AG10803 (cell line): ENCODE measurements at regions not wholly inside any gene's neighbourhood (a gene's known extent, or its start where the extent isn't known, plus 50 kb on each side); places are given as distances from the start of the nearest gene placed in this dataset.

Experiments used
- DNase-seq: peaks from one replicate; pipeline ENCODE4 v3.0.0; 2010; ENCODE audit warnings: low read depth
- H3K4me3 ChIP-seq: 2 replicates; pipeline ENCODE4 v1.5.1; 2011; ENCODE audit warnings: mild to moderate bottlenecking, low read length, control low read depth
- CTCF ChIP-seq: conservative IDR thresholded peaks from 2 replicates; pipeline ENCODE4 v1.5.1; 2011; ENCODE audit warnings: mild to moderate bottlenecking, low read length, control low read depth, inconsistent platforms

- no peak for TF ChIP-seq CTCF
- no peak overlapping the region for H3K4me3 ChIP-seq
- peak; percentile 38 for DNase-seq
Measured at GRCh38 chr1:96660503-96660902, 61.1 kb upstream of the PTBP2 start.
